Esophagus squamous epithelium (tissue), 4 donors: ENCODE measurements at regions not wholly inside any gene's neighbourhood (a gene's known extent, or its start where the extent isn't known, plus 50 kb on each side); places are given as distances from the start of the nearest gene placed in this dataset.

ENCODE experiments used
- POLR2A ChIP-seq, 4 donors: fragments of 450-650 bp; IDR thresholded peaks; one replicate each; pipeline ENCODE4 v1.6.1; 2017; ENCODE audit warnings: antibody characterized with exemption in 4 of 4, mild to moderate bottlenecking in 4 of 4, moderate library complexity in 3 of 4
- TF ChIP-seq, protein P1 (sequence below), 6 experiments: fragments of 450-650 bp in 4 of 6; fragments of 200-600 bp in 2 of 6; sonication (generic) in 2 of 6; IDR thresholded peaks; one replicate each; pipeline ENCODE4 v1.5.1; 2016 to 2019; ENCODE audit warnings: antibody characterized with exemption in 6 of 6, mild to moderate bottlenecking in 4 of 6, moderate library complexity in 4 of 6

DNA sequence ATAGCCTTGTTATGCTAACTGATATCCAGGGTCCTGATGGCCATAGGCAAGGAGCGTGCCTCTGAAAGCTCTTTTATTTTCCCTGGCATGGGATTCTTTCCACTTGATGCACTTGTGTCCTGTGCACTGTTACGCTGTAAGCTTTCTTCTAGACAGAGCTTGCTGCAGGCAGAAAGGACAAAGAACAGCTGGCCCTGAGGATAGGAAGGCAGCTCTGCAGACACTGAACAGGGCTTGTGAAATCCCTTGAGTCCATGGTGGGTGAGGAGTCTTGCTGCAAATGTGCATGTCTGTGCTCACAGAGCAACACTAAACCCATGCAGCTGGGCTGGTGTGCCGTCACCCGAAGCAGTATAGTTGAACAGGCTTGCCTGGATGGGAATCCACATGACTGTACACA is 126.6 kb downstream of the AKAP11 start:
- TF ChIP-seq POLR2A (IDR thresholded peaks at IDR 0.05) = no peak
- TF ChIP-seq, protein P1, sequence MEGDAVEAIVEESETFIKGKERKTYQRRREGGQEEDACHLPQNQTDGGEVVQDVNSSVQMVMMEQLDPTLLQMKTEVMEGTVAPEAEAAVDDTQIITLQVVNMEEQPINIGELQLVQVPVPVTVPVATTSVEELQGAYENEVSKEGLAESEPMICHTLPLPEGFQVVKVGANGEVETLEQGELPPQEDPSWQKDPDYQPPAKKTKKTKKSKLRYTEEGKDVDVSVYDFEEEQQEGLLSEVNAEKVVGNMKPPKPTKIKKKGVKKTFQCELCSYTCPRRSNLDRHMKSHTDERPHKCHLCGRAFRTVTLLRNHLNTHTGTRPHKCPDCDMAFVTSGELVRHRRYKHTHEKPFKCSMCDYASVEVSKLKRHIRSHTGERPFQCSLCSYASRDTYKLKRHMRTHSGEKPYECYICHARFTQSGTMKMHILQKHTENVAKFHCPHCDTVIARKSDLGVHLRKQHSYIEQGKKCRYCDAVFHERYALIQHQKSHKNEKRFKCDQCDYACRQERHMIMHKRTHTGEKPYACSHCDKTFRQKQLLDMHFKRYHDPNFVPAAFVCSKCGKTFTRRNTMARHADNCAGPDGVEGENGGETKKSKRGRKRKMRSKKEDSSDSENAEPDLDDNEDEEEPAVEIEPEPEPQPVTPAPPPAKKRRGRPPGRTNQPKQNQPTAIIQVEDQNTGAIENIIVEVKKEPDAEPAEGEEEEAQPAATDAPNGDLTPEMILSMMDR (IDR thresholded peaks at IDR 0.05) = no peak
